VCaP (cell line): ENCODE measurements at regions not wholly inside any gene's neighbourhood (a gene's known extent, or its start where the extent isn't known, plus 50 kb on each side); places are given as distances from the start of the nearest gene placed in this dataset.
"Not testable (repeated sequence)": the region's sequence is repeated elsewhere in the genome, so short reads cannot be mapped to it uniquely, and the experiment has no call there.

Experiments
- H3K27ac ChIP-seq: fragments of 450-650 bp; 2 replicates; pipeline ENCODE4 v1.5.1; 2017
- TF ChIP-seq, protein P1 (sequence below): fragments of 450-650 bp; conservative IDR thresholded peaks from 2 replicates; pipeline ENCODE4 v1.5.1; 2017; ENCODE audit warnings: mild to moderate bottlenecking, moderate library complexity

DNA sequence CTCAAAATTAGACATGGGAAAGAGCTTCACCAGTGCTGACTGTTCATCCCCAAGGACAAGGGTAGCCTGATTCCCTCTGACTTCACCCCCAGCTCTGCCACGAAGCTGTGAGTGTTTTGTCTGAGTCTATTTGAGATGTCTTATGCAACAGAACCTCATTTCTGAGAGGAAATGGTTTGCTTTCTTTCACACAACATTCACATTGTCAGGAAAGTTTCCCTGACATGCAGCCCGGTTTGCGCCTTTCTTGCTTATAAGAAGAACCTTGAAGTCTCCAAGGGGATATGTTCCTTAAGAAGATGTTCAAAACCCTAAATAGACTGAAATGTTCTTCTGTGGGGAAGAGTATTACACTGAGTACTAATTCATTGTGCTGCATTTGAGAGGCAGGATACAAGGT is 300.5 kb upstream of the CCL2 start:
- TF ChIP-seq, protein P1, sequence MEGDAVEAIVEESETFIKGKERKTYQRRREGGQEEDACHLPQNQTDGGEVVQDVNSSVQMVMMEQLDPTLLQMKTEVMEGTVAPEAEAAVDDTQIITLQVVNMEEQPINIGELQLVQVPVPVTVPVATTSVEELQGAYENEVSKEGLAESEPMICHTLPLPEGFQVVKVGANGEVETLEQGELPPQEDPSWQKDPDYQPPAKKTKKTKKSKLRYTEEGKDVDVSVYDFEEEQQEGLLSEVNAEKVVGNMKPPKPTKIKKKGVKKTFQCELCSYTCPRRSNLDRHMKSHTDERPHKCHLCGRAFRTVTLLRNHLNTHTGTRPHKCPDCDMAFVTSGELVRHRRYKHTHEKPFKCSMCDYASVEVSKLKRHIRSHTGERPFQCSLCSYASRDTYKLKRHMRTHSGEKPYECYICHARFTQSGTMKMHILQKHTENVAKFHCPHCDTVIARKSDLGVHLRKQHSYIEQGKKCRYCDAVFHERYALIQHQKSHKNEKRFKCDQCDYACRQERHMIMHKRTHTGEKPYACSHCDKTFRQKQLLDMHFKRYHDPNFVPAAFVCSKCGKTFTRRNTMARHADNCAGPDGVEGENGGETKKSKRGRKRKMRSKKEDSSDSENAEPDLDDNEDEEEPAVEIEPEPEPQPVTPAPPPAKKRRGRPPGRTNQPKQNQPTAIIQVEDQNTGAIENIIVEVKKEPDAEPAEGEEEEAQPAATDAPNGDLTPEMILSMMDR = no peak
- H3K27ac ChIP-seq = no peak overlapping the region

DNA sequence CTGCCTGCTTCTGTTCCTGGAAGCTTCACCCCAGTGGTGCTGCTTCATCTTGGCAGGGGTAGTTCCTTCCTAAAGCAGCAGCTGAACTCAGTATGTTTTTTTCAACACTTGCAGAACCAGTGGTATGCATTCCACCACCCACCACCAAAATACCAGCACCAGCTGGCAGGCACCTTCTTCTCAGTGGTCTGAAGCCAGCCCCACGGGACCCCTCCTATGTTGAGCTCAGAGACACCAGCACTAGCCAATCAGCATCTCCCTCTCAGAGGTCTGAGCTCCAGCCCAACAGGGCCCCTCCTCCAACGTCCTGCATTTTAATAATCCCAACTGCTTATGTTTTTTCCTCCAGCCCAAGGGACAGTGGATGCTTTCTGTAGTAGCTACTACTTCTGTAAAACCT is 299.6 kb upstream of the CCL2 start:
- TF ChIP-seq, protein P1 = no peak

DNA sequence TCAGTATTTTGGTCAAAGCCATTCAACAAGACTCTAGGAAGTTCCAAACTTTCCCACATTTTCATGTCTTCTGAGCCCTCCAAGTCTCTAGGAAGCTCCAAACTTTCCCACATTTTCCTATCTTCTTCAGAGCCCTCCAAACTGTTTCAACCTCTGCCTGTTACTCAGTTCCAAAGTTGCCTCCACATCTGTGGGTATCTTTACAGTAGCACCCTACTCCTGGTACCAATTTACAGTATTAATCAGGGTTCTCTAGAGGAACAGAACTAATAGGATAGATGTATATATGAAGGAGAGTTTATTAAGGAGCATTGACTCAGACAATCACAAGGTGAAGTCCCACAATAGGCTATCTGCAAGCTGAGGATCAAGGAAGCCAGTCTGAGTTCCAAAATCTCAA is 296.0 kb upstream of the CCL2 start:
- H3K27ac ChIP-seq = not testable (repeated sequence)

More for the DNA sequence above, 299.6 kb upstream of the CCL2 start:
- H3K27ac ChIP-seq = no peak overlapping the region

DNA sequence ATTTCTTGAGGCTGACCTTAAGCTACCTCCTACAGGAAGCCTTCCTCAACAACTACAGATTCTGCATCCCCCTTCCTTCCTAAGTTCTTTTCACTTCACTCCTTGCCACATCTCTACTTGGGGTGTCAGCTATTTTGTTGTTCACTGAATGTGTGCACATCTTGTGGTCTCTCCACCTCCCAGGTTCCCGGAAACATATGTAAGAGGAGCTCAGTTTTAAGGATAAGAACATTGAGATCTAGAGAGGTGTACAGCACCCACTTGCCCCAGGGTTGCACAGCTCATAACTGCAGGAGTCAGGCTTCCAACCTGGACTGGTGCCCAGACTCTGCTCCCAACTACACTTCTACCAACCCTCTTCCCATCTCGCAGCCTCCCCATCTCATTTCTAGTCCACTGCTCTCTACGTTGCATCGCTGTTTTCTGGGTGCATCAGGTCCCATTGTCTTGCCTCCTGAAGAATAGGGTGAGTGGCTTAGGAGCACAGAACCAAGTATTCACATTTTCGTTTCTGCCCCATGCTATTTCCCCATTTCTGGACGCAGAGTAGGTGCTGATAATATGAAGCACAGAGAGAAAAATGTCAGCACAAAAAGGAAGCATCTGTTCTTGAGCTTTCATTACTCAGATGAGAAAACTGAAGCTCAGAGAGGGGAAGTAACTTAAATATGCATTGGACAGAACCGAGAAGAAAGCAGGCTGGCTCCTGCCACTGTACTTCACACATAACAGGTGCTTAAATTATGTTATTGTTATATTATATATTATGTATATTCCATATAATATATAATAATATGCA is 292.0 kb upstream of the CCL2 start:
- TF ChIP-seq, protein P1 = no peak
- no peak overlapping the region for H3K27ac ChIP-seq

DNA sequence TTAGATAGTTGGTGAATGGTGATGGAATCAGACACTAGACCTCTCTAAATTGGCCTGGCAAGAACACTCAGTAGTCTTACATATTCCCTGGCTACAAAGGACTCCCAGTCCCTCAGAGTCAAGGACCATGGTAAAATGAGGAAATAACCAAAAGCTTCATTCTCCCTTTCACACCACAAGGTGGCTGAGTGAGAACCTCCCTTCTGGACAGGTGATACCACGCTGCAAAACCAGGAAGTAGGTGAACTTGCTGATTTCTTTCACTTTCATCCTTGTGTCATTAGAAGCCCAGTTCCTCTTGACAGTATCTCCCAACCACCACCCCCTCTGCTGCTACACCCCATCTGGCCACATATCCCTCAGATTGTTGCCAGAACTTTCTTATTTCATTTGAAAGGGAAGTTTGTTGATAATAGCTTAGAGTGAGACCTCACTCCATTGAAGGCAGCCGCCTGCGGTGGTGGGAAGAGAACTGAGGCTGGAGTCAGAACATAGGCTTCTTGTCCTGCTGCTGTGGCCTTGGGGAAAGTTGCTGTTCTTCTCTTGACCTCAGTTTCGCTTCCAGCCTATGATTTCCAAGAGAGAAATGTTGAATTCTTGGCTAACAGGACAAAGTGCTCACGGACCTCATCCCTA is 290.6 kb upstream of the CCL2 start:
- TF ChIP-seq, protein P1 = peak; percentile 47; the same call in 1 of the 2 replicates
- H3K27ac ChIP-seq = no peak overlapping the region

DNA sequence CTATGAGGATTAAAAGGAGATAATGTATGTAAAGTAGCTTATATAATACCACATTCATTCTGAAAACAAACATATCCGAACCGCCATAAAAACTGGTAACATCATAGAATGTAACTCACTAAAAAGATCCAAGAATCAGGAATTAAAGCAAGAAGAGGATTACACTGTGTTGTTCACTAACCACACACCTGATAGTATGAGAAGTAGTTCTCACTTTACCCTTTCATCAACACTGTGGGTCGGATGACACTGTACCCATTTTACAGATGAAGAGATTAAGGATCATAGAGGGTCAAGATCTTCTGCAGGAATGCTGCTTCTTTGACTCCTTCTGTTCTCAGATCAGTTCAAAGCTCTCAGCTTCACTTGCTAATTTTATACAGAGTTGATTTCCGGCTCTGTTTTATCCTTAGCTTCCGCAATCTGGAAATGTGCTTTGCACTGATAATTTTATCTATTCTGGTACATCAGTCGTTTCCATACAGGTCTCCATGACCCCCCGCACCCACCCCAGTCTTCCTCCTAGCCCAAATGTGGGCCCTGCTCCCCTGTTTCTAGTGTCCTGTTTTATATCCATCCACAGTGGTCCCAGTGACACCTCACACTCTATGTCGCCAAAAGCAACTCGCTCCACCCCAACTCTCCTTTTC is 288.6 kb upstream of the CCL2 start:
- TF ChIP-seq, protein P1 = no peak
- H3K27ac ChIP-seq = no peak overlapping the region

DNA sequence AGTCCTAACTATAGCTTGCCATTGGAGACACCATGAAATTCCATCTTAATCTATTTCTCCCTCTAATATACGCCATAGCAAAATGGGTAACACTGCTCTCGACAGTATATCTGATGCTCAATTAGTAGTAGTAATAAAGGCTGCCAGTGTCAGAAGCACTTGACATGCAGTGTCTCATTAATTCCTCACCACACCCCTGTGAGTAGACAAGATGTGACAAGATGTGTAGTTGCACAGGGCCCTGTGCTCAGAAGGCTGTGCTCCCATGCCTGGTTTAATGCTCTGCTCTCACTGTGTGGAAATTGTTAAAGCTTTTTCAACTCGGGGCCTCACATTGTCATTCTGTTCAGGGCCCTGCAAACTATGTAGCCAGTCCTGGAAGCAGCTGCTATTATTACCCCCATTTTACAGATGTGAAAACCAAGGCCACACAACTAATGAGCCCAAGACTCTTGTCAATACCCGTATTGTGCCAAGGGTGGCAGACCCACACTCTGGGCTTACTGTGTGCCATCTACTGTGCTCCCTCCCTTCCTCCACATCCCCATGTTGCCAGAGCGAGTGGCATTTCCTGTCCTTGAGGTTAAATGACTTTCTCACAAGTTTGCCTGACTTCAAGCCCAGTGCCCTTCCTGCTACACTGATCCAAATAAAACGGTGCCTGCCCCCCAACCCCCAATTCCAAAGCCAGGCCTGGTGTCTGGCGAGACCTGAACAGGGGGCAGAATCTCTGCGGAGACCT is 287.3 kb upstream of the CCL2 start:
- TF ChIP-seq, protein P1 = no peak
- H3K27ac ChIP-seq = no peak overlapping the region
